Adrenal gland (tissue), 9 donors: ENCODE measurements at regions not wholly inside any gene's neighbourhood (a gene's known extent, or its start where the extent isn't known, plus 50 kb on each side); places are given as distances from the start of the nearest gene placed in this dataset.

Experiments used
- DNase-seq, 7 donors: peaks; one replicate each; pipeline ENCODE4 v3.0.0-alpha.2; 2019 to 2020
- H3K27ac ChIP-seq, 5 donors: fragments of 200-600 bp; sonication (generic) in 4 of 5; 1 replicate in 3 of 5; 2 replicates in 2 of 5; pipeline versions ENCODE4 v1.5.1 to v1.8.0; 2016 to 2020; ENCODE audit warnings: mild to moderate bottlenecking in 1 of 5
- H3K27me3 ChIP-seq: fragments of 200-600 bp; 2 replicates; pipeline ENCODE4 v1.8.0; 2021
- H3K36me3 ChIP-seq, 2 donors: fragments of 200-600 bp; replicated peaks in 1 of 2; 1 replicate in 1 of 2; 2 replicates in 1 of 2; pipeline versions ENCODE4 v1.5.1 to v1.8.0; 2018 to 2022
- H3K4me1 ChIP-seq, 2 donors: fragments of 200-600 bp; replicated peaks in 1 of 2; 1 replicate in 1 of 2; 2 replicates in 1 of 2; pipeline versions ENCODE4 v1.5.1 to v1.8.0; 2018 to 2021
- H3K4me3 ChIP-seq, 4 donors: fragments of 200-600 bp; sonication (generic) in 3 of 4; one replicate each; pipeline ENCODE4 v1.5.1; 2016 to 2018
- H3K9me3 ChIP-seq, 3 donors: fragments of 200-600 bp; sonication (generic) in 1 of 3; replicated peaks in 1 of 3; 1 replicate in 2 of 3; 2 replicates in 1 of 3; pipeline versions ENCODE4 v1.5.1 to v1.8.0; 2016 to 2021
- POLR2A ChIP-seq, 2 donors: fragments of 450-650 bp; IDR thresholded peaks; one replicate each; pipeline ENCODE4 v1.6.1; 2017; ENCODE audit warnings: antibody characterized with exemption in 2 of 2, mild to moderate bottlenecking in 2 of 2, moderate library complexity in 1 of 2
- WGBS, 4 donors: extraction: QIAGEN DNeasy Blood & Tissue Kit in 2 of 4; methylation state at CpG; one replicate each; pipeline versions ENCODE4 v1.1.5 to v1.1.7; 2013 to 2017; 5-methylcytosine and 5-hydroxymethylcytosine counted together
- intact Hi-C, 2 donors: fragments of 100-400 bp; cut with DNase I; formaldehyde crosslinking; loops; one replicate each; pipeline versions ENCODE4 v1.14.1 to v1.15.0; 2022 to 2023
- TF ChIP-seq, protein P1 (sequence below), 6 experiments: fragments of 450-650 bp in 4 of 6; fragments of 200-600 bp in 2 of 6; sonication (generic) in 1 of 6; IDR thresholded peaks; 1 replicate in 5 of 6; 2 replicates in 1 of 6; pipeline versions ENCODE4 v1.5.1 to v1.8.0; 2016 to 2021; ENCODE audit warnings: antibody characterized with exemption in 6 of 6, mild to moderate bottlenecking in 2 of 6, moderate library complexity in 1 of 6
- donor health status: healthy with polysubstance abuse.
- donor health status: Bipolar disorder and iron deficiency.
- donor health status: DM: yes; HTN: yes; CAD: no.
- donor health status: DM: no; HTN: no; CAD: no.
- donor health status: DM: no; HTN: no; CAD: no.

DNA sequence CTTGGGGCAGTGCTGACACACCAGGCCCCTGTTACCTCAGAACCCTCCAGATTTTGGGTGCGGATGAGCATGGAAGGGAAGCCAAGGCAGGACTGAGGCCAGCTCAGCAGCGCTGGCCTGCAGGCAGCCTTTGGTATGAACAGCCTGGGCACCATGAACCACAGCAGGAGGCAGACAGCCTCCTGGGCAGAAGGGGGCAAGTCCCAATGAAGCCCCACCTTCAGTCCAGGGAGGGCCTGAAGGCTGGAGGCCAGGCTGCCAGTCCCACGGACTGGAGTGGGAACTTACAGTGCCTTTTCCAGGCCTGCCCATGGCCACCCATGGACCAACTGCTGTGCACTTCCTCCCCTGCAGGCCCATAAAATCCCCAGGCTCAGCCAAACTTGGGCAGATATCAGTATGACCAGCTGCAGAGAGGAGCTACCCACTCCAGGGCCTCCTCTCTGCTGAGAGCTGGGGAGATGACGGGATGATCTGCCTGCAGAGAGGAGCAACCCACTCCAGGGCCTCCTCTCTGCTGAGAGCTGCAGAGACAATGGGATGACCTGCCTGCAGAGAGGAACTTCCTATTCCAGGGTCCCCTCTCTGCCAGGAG, 74.7 kb downstream of the NEURL3 start:
- no peak for DNase-seq
- intact Hi-C loops, result no loop called here
- Histone ChIP-seq H3K9me3 (no peaks in the 10 kb centered on the region), H3K27me3 (peaks cover 6% of the 10 kb centered on the region), H3K27ac (no peak overlapping the region), H3K4me1 (no peaks in the 10 kb centered on the region), H3K4me3 (no peak overlapping the region), H3K36me3 (no peaks in the 10 kb centered on the region)
- 86 to 95% (median 92%) methylated on average over 2 to 4 of the region's 4 CpGs for WGBS, 4 donors
- TF ChIP-seq, protein P1, sequence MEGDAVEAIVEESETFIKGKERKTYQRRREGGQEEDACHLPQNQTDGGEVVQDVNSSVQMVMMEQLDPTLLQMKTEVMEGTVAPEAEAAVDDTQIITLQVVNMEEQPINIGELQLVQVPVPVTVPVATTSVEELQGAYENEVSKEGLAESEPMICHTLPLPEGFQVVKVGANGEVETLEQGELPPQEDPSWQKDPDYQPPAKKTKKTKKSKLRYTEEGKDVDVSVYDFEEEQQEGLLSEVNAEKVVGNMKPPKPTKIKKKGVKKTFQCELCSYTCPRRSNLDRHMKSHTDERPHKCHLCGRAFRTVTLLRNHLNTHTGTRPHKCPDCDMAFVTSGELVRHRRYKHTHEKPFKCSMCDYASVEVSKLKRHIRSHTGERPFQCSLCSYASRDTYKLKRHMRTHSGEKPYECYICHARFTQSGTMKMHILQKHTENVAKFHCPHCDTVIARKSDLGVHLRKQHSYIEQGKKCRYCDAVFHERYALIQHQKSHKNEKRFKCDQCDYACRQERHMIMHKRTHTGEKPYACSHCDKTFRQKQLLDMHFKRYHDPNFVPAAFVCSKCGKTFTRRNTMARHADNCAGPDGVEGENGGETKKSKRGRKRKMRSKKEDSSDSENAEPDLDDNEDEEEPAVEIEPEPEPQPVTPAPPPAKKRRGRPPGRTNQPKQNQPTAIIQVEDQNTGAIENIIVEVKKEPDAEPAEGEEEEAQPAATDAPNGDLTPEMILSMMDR (IDR thresholded peaks at IDR 0.05), result no peak
- no peak for TF ChIP-seq POLR2A (IDR thresholded peaks at IDR 0.05)

DNA sequence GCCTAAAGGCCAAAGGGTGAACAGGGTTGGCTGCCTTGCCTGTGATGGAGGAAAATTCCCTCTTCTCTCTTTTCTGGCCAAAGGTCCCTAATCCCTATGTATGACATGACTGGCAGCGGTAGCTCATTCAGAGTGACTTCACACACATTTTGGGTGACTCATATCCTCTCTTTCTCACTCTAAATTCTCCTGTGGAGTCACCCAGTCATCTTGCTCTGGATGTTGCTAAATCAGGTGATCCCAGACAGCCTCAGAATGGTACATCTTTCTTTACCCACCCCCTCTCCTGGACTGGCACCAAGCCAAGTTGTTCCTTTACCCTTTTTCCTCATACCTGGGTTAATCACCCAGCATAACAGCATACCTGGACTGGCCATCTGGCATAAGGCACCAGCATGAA, 77.2 kb downstream of the NEURL3 start:
- Histone ChIP-seq H3K27me3 (peaks cover 9% of the 10 kb centered on the region), H3K27ac (no peak overlapping the region), H3K4me3 (no peak overlapping the region), H3K4me1 (no peaks in the 10 kb centered on the region), H3K9me3 (no peaks in the 10 kb centered on the region), H3K36me3 (no peaks in the 10 kb centered on the region)
- TF ChIP-seq, protein P1 (IDR thresholded peaks at IDR 0.05), result no peak
- no peak for TF ChIP-seq POLR2A (IDR thresholded peaks at IDR 0.05)
- no peak for DNase-seq
- 50 to 89% (median 65%) methylated on average over 1 of the region's 1 CpG for WGBS, 4 donors
- intact Hi-C loops, result no loop called here

DNA sequence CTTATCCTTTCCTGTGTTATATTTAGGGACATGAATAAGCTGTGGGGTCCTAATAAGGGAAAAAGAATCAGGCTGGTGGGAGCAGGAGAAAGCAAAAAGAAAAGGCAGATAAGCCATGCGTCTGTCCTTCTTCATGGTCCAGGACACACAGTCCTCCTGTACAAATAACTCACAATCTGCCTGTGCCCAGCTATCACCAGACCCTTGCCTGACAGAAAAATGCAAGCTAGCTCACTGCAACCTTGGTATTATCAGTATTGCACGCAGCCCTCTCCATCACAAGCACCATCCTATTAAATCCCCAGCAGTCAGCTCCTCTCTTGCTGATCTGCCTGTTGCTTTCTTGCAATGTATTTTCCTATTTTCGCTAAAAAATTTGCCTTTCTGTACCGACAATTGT, 78.0 kb downstream of the NEURL3 start:
- TF ChIP-seq POLR2A (IDR thresholded peaks at IDR 0.05), result no peak
- no peak for DNase-seq
- H3K4me3 ChIP-seq, result no peak overlapping the region
- no peaks in the 10 kb centered on the region for H3K36me3 ChIP-seq
- WGBS, 4 donors, result 61 to 65% (median 63%) methylated on average over 4 of the region's 4 CpGs
- H3K27ac ChIP-seq, result no peak overlapping the region
- no peaks in the 10 kb centered on the region for H3K9me3 ChIP-seq
- intact Hi-C loops, result no loop called here
- H3K4me1 ChIP-seq, result no peaks in the 10 kb centered on the region
- peaks cover 9% of the 10 kb centered on the region for H3K27me3 ChIP-seq

DNA sequence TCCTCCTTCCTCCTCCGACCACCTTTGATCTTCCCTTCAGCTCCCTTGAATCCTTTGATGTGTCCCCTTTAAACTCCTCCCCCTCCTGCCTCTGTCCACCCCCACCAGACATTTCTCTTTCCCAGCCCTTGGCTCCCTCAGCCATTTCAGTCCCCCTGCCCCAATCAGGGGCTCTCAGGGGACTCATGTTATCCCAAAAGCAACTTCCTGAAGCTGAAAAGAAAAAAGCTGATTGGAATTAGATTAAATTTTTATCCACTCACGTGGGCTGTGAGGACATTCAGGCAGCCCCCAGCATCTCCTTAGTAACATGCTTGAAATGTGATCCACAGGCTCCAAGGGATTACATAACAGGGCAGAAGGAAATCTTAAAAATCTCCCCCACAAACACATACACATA, 81.3 kb downstream of the NEURL3 start:
- no peak for DNase-seq
- TF ChIP-seq POLR2A (IDR thresholded peaks at IDR 0.05), result no peak
- TF ChIP-seq, protein P1 (IDR thresholded peaks at IDR 0.05), result no peak
- WGBS, 4 donors, result 47 to 62% (median 57%) methylated on average over 2 of the region's 2 CpGs
- intact Hi-C loops, result no loop called here
- Histone ChIP-seq H3K4me1 (no peaks in the 10 kb centered on the region), H3K9me3 (no peaks in the 10 kb centered on the region), H3K4me3 (no peak overlapping the region), H3K36me3 (no peaks in the 10 kb centered on the region), H3K27me3 (peaks cover 9% of the 10 kb centered on the region), H3K27ac (no peak overlapping the region)
